ENCODE measurements at regions not wholly inside any gene's neighbourhood (a gene's known extent, or its start where the extent isn't known, plus 50 kb on each side); places are given as distances from the start of the nearest gene placed in this dataset.

- TF ChIP-seq CTCF (conservative IDR thresholded peaks at IDR 0.05; ENCODE audit: low read depth, low read length): no peak
- H3K4me3 ChIP-seq (ENCODE audit: low read depth, low read length): no peak overlapping the region
- no peak for DNase-seq (ENCODE audit: low read depth)
Observed at GRCh38 chr22:48331266-48331665, 1496.4 kb downstream of the BRD1 start.

- H3K4me3 ChIP-seq (ENCODE audit: low read depth, low read length): no peak overlapping the region
- TF ChIP-seq CTCF (conservative IDR thresholded peaks at IDR 0.05; ENCODE audit: low read depth, low read length): no peak
- no peak for DNase-seq (ENCODE audit: low read depth)
Observed at GRCh38 chr22:48327721-48328120, 1500.0 kb downstream of the BRD1 start.

- DNase-seq (ENCODE audit: low read depth): no peak
- no peak overlapping the region for H3K4me3 ChIP-seq (ENCODE audit: low read depth, low read length)
- TF ChIP-seq CTCF (conservative IDR thresholded peaks at IDR 0.05; ENCODE audit: low read depth, low read length): no peak
Observed at GRCh38 chr22:48323746-48324145, 1503.9 kb downstream of the BRD1 start.

- no peak overlapping the region for H3K4me3 ChIP-seq (ENCODE audit: low read depth, low read length)
- TF ChIP-seq CTCF (conservative IDR thresholded peaks at IDR 0.05; ENCODE audit: low read depth, low read length): no peak
- DNase-seq (ENCODE audit: low read depth): no peak
Observed at GRCh38 chr22:48322907-48323306, 1504.8 kb downstream of the BRD1 start.

GRCh38 chr22:48321986-48322545 lies 1505.6 kb downstream of the BRD1 start:
- DNase-seq (ENCODE audit: low read depth): no peak
- no peak for TF ChIP-seq CTCF (conservative IDR thresholded peaks at IDR 0.05; ENCODE audit: low read depth, low read length)
- no peak overlapping the region for H3K4me3 ChIP-seq (ENCODE audit: low read depth, low read length)

GRCh38 chr22:48320683-48321451 lies 1506.8 kb downstream of the BRD1 start:
- DNase-seq (ENCODE audit: low read depth): no peak
- no peak for TF ChIP-seq CTCF (conservative IDR thresholded peaks at IDR 0.05; ENCODE audit: low read depth, low read length)
- no peak overlapping the region for H3K4me3 ChIP-seq (ENCODE audit: low read depth, low read length)
